ACHN (cell line): ENCODE measurements at regions not wholly inside any gene's neighbourhood (a gene's known extent, or its start where the extent isn't known, plus 50 kb on each side); places are given as distances from the start of the nearest gene placed in this dataset.
"Not testable (repeated sequence)": the region's sequence is repeated elsewhere in the genome, so short reads cannot be mapped to it uniquely, and the experiment has no call there.

Experiments
- DNase-seq: peaks from one replicate; pipeline ENCODE4 v3.0.0-alpha.2; 2015
- in situ Hi-C: cut with HindIII; loops from 2 replicates; pipeline ENCODE4 v1.10.0; 2017; ENCODE audit warnings: low sequenced_read_pairs, low pct_ligation_motif_present, low pct_unique_long_range_greater_than_20kb

DNA sequence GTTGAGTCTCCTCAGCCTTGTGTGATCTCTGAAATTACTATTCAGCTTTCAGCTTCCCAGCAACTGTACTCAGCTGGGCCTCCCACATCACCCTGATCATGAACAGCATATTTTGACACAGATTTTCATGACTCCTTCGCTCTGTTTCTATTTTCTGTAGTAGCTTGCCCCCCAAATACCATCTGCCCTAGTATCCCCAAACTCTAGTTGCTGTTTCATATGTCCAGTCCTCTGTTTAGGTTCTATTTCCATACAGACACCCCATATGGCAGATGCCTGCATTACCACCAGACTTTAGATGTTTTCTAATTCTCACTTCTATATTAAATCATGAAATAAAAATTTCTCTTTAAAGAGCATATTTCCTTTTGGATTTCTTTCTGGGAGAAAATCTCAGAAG lies 217.2 kb upstream of the ARPP21 start:
- in situ Hi-C loops = no loop called here
- no peak for DNase-seq

DNA sequence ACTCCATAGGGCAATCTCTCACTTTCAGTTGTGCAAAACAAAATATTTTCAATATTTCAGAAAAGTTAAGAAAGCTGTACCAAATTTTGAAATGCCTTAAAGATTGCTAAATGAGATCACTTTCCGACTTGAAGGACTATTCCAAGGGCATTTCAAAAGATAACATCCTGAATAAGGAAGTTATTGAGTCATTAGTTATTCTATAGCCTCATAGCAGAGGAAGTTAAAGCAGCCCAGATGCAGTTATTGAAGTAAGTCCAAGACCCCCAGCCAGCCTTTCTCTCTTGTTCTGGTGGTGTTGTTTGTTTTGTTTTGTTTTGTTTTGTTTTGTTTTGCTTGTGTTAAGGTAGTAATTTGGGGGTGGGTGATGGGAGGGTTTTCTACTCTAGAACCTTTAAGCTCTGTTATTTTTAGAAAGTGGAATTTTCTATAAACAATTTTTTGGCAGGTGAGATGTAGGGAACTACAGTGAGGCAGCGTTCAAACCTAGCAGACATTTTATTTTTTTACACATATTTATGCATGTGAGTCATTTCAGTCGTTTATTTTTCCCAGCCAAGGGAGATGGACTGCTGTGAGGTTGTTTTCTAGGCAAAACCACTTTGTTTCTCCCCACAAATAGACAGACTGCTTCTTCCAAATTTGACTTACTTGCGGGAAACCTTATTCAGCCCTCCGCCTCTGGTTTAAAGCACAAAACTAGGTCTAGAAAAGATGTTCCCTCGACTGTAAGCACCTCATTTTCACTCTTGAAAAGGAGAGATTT lies 216.3 kb upstream of the ARPP21 start:
- in situ Hi-C loops = no loop called here
- no peak for DNase-seq

DNA sequence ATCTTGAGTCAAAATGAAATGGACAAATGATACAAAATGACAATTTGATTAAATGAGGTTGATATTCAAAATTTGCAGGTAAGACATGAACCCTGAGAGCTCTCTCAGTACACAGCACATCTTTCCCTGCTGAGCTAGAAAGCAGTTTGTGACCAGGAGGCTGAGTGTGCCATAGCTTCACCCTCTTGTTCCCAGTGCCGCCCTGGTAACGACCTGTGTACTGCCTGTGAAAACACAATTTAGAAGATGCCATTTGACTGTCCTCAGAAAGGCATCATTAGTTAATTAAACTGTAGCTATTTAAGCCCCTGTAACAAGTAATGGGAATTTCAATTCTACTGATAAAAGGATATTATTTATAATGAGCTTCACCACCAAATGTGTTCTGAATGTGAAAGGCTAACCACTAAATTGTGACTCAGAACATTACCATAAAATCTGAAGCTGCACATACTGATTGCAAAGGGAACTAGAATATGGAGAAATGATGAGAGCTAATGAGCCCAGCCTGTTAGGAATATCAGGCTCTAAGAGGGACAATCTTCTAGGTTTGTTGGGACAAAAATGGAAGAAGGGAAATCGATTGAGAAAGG lies 212.9 kb upstream of the ARPP21 start:
- no peak for DNase-seq
- in situ Hi-C loops = no loop called here

DNA sequence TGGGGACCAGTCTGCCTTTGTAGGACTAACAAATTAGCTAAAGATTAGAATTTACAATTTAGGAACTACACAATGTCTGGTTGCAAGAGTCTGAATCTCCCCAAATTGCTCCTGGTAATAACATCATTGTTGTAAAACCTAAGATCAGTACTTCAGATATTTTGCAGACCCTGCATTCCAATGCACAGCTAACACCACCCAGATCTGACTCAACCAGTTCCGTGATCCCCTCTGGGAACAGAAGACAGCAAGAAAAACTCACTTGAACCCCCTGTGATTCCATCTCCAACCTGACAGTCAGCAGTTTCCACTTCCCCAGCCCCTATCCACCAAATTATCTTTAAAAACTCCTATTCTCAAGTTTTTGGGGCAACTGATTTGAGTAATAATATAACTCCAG lies 201.9 kb upstream of the ARPP21 start:
- no peak for DNase-seq
- in situ Hi-C loops = no loop called here

DNA sequence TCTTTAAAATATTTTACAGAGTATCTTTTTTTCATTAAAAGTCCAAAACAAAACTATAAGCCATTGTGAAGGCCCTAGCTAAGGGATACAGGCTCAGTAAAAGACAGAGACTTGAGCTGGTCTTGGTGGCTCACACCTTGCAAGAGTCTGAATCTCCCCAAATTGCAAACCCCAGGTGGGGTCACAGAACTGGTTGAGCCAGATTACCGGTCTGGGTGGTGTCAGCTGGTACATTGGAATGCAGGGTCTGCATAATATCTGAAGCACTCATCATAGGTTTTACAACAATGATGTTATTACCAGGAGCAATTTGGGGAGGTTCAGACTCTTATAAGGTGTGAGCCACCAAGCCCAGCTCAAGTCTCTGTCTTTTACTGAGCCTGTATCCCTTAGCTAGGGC lies 201.2 kb upstream of the ARPP21 start:
- in situ Hi-C loops = no loop called here
- no peak for DNase-seq

GRCh38 chr3:35439663-35440062 lies 199.7 kb upstream of the ARPP21 start:
- DNase-seq = no peak
- in situ Hi-C loops = no loop called here

DNA sequence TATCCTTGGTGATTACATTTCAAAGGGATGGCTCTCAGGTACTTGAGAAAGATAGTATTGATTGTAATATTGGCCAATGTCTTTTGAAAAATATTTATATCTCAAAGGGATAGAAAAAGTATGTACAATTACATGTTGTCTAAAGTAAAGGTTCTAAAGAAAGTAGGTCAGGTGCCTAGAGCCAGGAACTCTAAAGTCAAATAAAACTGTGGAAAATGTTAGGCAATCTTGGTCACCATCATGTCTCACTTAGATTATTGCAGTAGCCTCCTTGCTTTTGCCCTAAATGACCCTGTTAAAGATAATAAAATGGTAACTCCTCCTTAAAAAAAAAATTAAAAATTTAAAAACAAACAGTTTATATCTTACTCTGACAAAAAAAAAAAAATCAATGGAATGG lies 198.5 kb upstream of the ARPP21 start:
- in situ Hi-C loops = no loop called here
- no peak for DNase-seq

GRCh38 chr3:35446896-35447295 lies 192.4 kb upstream of the ARPP21 start:
- in situ Hi-C loops = no loop called here
- no peak for DNase-seq

DNA sequence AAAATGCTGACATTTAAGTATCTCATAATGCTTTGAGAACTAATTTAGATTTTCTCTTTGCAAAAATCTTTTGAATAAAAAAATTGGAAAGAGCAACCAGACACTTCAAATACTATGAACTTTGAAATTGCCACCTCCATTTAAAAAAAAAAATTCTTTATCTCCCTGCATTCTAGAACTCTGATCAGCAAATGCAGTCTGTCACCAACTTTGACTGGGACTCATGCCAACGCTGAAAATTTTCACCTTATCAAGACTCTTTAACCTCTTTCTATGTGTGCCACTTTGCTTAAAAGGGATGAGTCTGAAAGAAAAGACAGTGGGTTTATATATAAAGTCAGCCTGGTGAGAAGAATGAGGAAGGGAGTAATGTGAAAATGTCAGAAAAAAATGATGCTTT lies 191.2 kb upstream of the ARPP21 start:
- no peak for DNase-seq
- in situ Hi-C loops = no loop called here

GRCh38 chr3:35448681-35449080 lies 190.6 kb upstream of the ARPP21 start:
- in situ Hi-C loops = no loop called here
- DNase-seq = no peak

GRCh38 chr3:35454819-35455218 lies 184.5 kb upstream of the ARPP21 start:
- in situ Hi-C loops = not testable (repeated sequence)

GRCh38 chr3:35473956-35474355 lies 165.4 kb upstream of the ARPP21 start:
- DNase-seq = no peak
- in situ Hi-C loops = no loop called here

More at GRCh38 chr3:35454819-35455218, 184.5 kb upstream of the ARPP21 start:
- DNase-seq = not testable (repeated sequence)

- DNase-seq, in situ Hi-C loops: not testable (repeated sequence)
These were observed 156.8 kb upstream of the ARPP21 start for GRCh38 chr3:35482566-35482965.

DNA sequence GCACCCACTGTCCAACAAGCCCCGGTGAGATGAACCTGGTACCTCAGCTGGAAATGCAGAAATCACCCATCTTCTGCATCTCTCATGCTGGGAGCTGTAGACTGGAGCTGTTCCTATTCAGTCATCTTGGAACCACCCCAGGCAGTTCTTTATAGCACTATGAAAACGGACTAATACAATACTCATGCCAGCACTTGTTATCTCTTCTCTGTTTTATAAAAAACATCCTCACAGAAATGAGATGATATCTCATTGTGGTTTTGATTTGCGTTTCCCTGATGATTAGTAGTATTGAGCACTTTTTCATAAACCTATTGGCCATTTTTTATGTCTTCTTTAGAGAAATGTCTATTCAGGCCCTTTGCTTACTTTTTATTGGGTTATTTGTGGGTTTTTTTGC lies 156.2 kb upstream of the ARPP21 start:
- DNase-seq = no peak

GRCh38 chr3:35484929-35485530 lies 154.3 kb upstream of the ARPP21 start:
- DNase-seq = no peak
- in situ Hi-C loops = no loop called here

More for the DNA sequence above, 156.2 kb upstream of the ARPP21 start:
- in situ Hi-C loops = no loop called here

DNA sequence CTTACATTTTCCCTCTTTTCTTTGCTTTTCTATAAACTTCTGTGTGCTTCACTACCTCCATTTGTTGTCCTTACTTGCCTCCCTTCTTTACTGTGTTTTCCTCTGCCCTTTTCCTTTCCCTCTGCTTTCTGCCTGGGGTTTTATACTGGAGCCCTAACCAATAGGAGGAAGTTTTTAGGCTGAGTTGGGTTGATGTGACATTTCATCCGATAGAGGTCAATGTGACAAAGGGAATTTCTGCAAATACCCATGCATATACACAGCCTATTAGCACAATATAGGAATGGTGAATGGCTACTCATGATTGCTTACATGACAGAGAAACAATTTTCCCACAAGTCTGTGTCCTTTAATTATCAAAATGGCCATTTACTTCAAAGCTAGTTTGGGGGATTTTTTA lies 153.0 kb upstream of the ARPP21 start:
- no peak for DNase-seq
- in situ Hi-C loops = no loop called here

- DNase-seq = no peak
- in situ Hi-C loops = no loop called here
These were observed 151.9 kb upstream of the ARPP21 start for GRCh38 chr3:35487376-35487775.

- no peak for DNase-seq
- in situ Hi-C loops = no loop called here
These were observed 150.8 kb upstream of the ARPP21 start for GRCh38 chr3:35488526-35488925.

GRCh38 chr3:35492841-35493240 lies 146.5 kb upstream of the ARPP21 start:
- in situ Hi-C loops = no loop called here
- DNase-seq = no peak
